T-cell (primary cell): ENCODE measurements at regions not wholly inside any gene's neighbourhood (a gene's known extent, or its start where the extent isn't known, plus 50 kb on each side); places are given as distances from the start of the nearest gene placed in this dataset.

Experiments
- ATAC-seq, 4 experiments: fragments of 200-7000 bp in 3 of 4; fragments of 150-1000 bp in 1 of 4; cut with Tn5 transposase; replicated peaks in 1 of 4; 1 replicate in 3 of 4; 2 replicates in 1 of 4; pipeline ENCODE4 v1.10.0; 2021; ENCODE audit warnings: moderate library complexity in 3 of 4, mild to moderate bottlenecking in 2 of 4, moderate number of reproducible peaks in 1 of 4
- CTCF ChIA-PET, 2 donors: fragments of 300-600 bp; sonication (Branson Sonifier 250); formaldehyde crosslinking; loops; one replicate each; lab custom pipeline; 2022; ENCODE audit warnings: antibody characterized with exemption in 2 of 2; lab: Charles Lee
- POLR2A ChIA-PET, 2 donors: fragments of 300-600 bp; sonication (Branson Sonifier 250); formaldehyde crosslinking; loops; one replicate each; lab custom pipeline; 2022; ENCODE audit warnings: antibody characterized with exemption in 2 of 2; lab: Charles Lee
- DNase-seq, 35 experiments: peaks; one replicate each; pipeline versions ENCODE4 v3.0.0 to v3.0.0-alpha.2; 2013 to 2023
- H3K27ac ChIP-seq: one replicate; pipeline ENCODE4 v1.5.1; 2013; ENCODE audit warnings: low read length
- H3K27me3 ChIP-seq, 2 experiments: replicated peaks in 1 of 2; 1 replicate in 1 of 2; 2 replicates in 1 of 2; pipeline versions ENCODE4 v1.6.1 to v1.7.0; 2013; ENCODE audit warnings: low read length in 1 of 2, mixed read lengths in 1 of 2; ENCODE audit not compliant: control insufficient read depth in 2 of 2, insufficient read depth in 2 of 2; ENCODE audit errors: extremely low read depth in 1 of 2
- H3K36me3 ChIP-seq, 2 donors: 1 replicate in 1 of 2; 2 replicates in 1 of 2; pipeline versions ENCODE4 v1.6.1 to v1.7.0; 2013; ENCODE audit warnings: low read length in 1 of 2; ENCODE audit not compliant: control insufficient read depth in 2 of 2, insufficient read depth in 1 of 2; ENCODE audit errors: extremely low read depth in 1 of 2
- H3K4me1 ChIP-seq, 2 experiments: 1 replicate in 1 of 2; 2 replicates in 1 of 2; pipeline versions ENCODE4 v1.6.1 to v1.7.0; 2013; ENCODE audit warnings: low read length in 2 of 2, mixed read lengths in 1 of 2; ENCODE audit not compliant: insufficient read depth in 2 of 2, control insufficient read depth in 1 of 2; ENCODE audit errors: extremely low read depth in 1 of 2
- H3K4me3 ChIP-seq, 2 donors: 1 replicate in 1 of 2; 2 replicates in 1 of 2; pipeline versions ENCODE4 v1.5.1 to v1.7.0; 2013; ENCODE audit warnings: mild to moderate bottlenecking in 2 of 2, low read length in 1 of 2, moderate library complexity in 1 of 2; ENCODE audit not compliant: control insufficient read depth in 1 of 2; ENCODE audit errors: extremely low read depth in 1 of 2
- H3K9me3 ChIP-seq: 2 replicates; pipeline ENCODE4 v1.7.0; 2013
- H3K27ac Mint-ChIP-seq, 2 donors: one replicate each; pipeline ENCODE4 v1.8.0; 2020 to 2021; ENCODE audit warnings: mild to moderate bottlenecking in 2 of 2, mixed read lengths in 2 of 2
- H3K27me3 Mint-ChIP-seq, 2 donors: one replicate each; pipeline ENCODE4 v1.8.0; 2021 to 2022; ENCODE audit warnings: mixed read lengths in 2 of 2
- H3K36me3 Mint-ChIP-seq: one replicate; pipeline ENCODE4 v1.8.0; 2021; ENCODE audit warnings: mixed read lengths
- H3K4me1 Mint-ChIP-seq, 3 donors: one replicate each; pipeline ENCODE4 v1.8.0; 2020 to 2022; ENCODE audit warnings: mixed read lengths in 3 of 3, mild to moderate bottlenecking in 1 of 3
- H3K4me3 Mint-ChIP-seq, 3 donors: one replicate each; pipeline ENCODE4 v1.8.0; 2020 to 2022; ENCODE audit warnings: mild to moderate bottlenecking in 3 of 3, mixed read lengths in 3 of 3, moderate library complexity in 3 of 3
- H3K9me3 Mint-ChIP-seq, 3 donors: one replicate each; pipeline ENCODE4 v1.8.0; 2020 to 2022; ENCODE audit warnings: mixed read lengths in 3 of 3
- WGBS: methylation state at CpG from one replicate; pipeline ENCODE4 v1.1.5; 2013; ENCODE audit warnings: missing lambda C conversion rate; ENCODE audit not compliant: insufficient coverage; 5-methylcytosine and 5-hydroxymethylcytosine counted together

- no peaks in the 10 kb centered on the region for H3K36me3 ChIP-seq
- CTCF ChIA-PET = no interaction called here
- H3K4me3 Mint-ChIP-seq = no peak overlapping the region
- no peaks in the 10 kb centered on the region for H3K9me3 Mint-ChIP-seq
- no peak overlapping the region for H3K27ac ChIP-seq
- peaks cover 0 to 8% of the 10 kb centered on the region in 2 donors for H3K27me3 Mint-ChIP-seq
- no peaks in the 10 kb centered on the region for H3K4me1 Mint-ChIP-seq
- no peak overlapping the region for H3K27ac Mint-ChIP-seq
- ATAC-seq = no peak
- H3K9me3 ChIP-seq = no peaks in the 10 kb centered on the region
- DNase-seq = no peak
- no CpG with 5 or more reads among the region's 2 CpGs for WGBS
- no peaks in the 10 kb centered on the region for H3K36me3 Mint-ChIP-seq
- no peaks in the 10 kb centered on the region for H3K4me1 ChIP-seq
- no peak overlapping the region for H3K4me3 ChIP-seq
- H3K27me3 ChIP-seq = no peaks in the 10 kb centered on the region
- POLR2A ChIA-PET = no interaction called here
Observed at GRCh38 chrX:139026406-139026805, 314.9 kb upstream of the FGF13 start.

- H3K9me3 ChIP-seq = no peaks in the 10 kb centered on the region
- Mint-ChIP-seq H3K27ac (no peak overlapping the region), H3K27me3 (peaks cover 0 to 8% of the 10 kb centered on the region in 2 donors), H3K9me3 (no peaks in the 10 kb centered on the region), H3K36me3 (no peaks in the 10 kb centered on the region), H3K4me3 (no peak overlapping the region), H3K4me1 (no peaks in the 10 kb centered on the region)
- CTCF ChIA-PET = no interaction called here
- H3K27ac ChIP-seq = no peak overlapping the region
- POLR2A ChIA-PET = no interaction called here
- H3K4me1 ChIP-seq = no peaks in the 10 kb centered on the region
- H3K36me3 ChIP-seq = no peaks in the 10 kb centered on the region
- no peak for DNase-seq
- no peak for ATAC-seq
- H3K4me3 ChIP-seq = no peak overlapping the region
- no peaks in the 10 kb centered on the region for H3K27me3 ChIP-seq
Observed at GRCh38 chrX:139025816-139026215, 314.3 kb upstream of the FGF13 start.

GRCh38 chrX:139023531-139023930 lies 312.0 kb upstream of the FGF13 start:
- ATAC-seq (no peak), DNase-seq (no peak)
- Histone ChIP-seq H3K4me1 (no peaks in the 10 kb centered on the region), H3K27me3 (no peaks in the 10 kb centered on the region), H3K9me3 (no peaks in the 10 kb centered on the region), H3K4me3 (no peak overlapping the region), H3K27ac (no peak overlapping the region), H3K36me3 (no peaks in the 10 kb centered on the region)
- WGBS = no CpG with 5 or more reads among the region's 3 CpGs
- Mint-ChIP-seq H3K27ac (no peak overlapping the region), H3K9me3 (no peaks in the 10 kb centered on the region), H3K36me3 (no peaks in the 10 kb centered on the region), H3K27me3 (peaks cover 0 to 4% of the 10 kb centered on the region in 2 donors), H3K4me1 (no peaks in the 10 kb centered on the region), H3K4me3 (no peak overlapping the region)
- POLR2A ChIA-PET = no interaction called here
- CTCF ChIA-PET = no interaction called here

DNA sequence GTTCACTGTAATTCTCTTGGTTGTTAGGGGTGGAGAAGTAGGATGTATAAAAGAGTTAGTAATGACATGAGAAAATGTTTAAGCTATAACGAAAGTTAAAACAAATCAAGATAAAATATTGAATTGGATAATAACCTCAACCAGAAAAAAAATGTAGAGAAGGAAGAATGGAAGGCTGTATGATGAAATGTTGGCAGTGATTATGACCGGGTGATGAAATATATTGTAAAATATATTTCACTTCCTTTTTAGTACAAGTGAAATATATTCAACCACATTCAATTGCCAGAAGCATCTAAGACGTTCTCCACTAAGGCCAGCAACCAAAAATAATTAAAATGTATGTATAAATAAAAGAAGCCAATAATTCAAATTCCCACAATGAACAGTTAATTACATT lies 309.3 kb upstream of the FGF13 start:
- Mint-ChIP-seq H3K4me1 (no peaks in the 10 kb centered on the region), H3K27me3 (peaks cover 0 to 4% of the 10 kb centered on the region in 2 donors), H3K4me3 (no peak overlapping the region), H3K27ac (no peak overlapping the region), H3K36me3 (no peaks in the 10 kb centered on the region), H3K9me3 (peaks cover 0 to 5% (median 4%) of the 10 kb centered on the region in 3 donors)
- DNase-seq (no peak), ATAC-seq (no peak)
- H3K4me3 ChIP-seq = no peak overlapping the region
- H3K4me1 ChIP-seq = no peaks in the 10 kb centered on the region
- no peaks in the 10 kb centered on the region for H3K27me3 ChIP-seq
- WGBS = no CpG with 5 or more reads among the region's 3 CpGs
- POLR2A ChIA-PET = interaction anchor here in 1 of 2 donors (0.6 kb wide), 1 partner anchor 37 kb away, joined by 3 read pairs; no protein-coding TSS in a partner anchor
- CTCF ChIA-PET = no interaction called here
- no peak overlapping the region for H3K27ac ChIP-seq
- no peaks in the 10 kb centered on the region for H3K9me3 ChIP-seq
- H3K36me3 ChIP-seq = no peaks in the 10 kb centered on the region

- Mint-ChIP-seq H3K36me3 (no peaks in the 10 kb centered on the region), H3K4me1 (no peaks in the 10 kb centered on the region), H3K27ac (no peak overlapping the region), H3K4me3 (no peak overlapping the region), H3K27me3 (peaks cover 0 to 4% of the 10 kb centered on the region in 2 donors), H3K9me3 (peaks cover 4 to 10% (median 8%) of the 10 kb centered on the region in 3 donors)
- DNase-seq = no peak
- H3K4me1 ChIP-seq = no peaks in the 10 kb centered on the region
- ChIA-PET CTCF (no interaction called here), POLR2A (no interaction called here)
- no peaks in the 10 kb centered on the region for H3K9me3 ChIP-seq
- H3K36me3 ChIP-seq = no peaks in the 10 kb centered on the region
- no peak overlapping the region for H3K27ac ChIP-seq
- no peak overlapping the region for H3K4me3 ChIP-seq
- no peak for ATAC-seq
- H3K27me3 ChIP-seq = no peaks in the 10 kb centered on the region
- 100% methylated on average over 1 of the region's 2 CpGs for WGBS
Observed at GRCh38 chrX:139018436-139018835, 306.9 kb upstream of the FGF13 start.

- no CpG with 5 or more reads among the region's 1 CpG for WGBS
- H3K36me3 Mint-ChIP-seq = no peaks in the 10 kb centered on the region
- H3K4me3 ChIP-seq = no peak overlapping the region
- H3K27me3 Mint-ChIP-seq = no peaks in the 10 kb centered on the region
- no peak for ATAC-seq
- POLR2A ChIA-PET = no interaction called here
- no peak overlapping the region for H3K4me3 Mint-ChIP-seq
- no peak for DNase-seq
- no peak overlapping the region for H3K27ac Mint-ChIP-seq
- peaks cover 4 to 18% (median 11%) of the 10 kb centered on the region in 3 donors for H3K9me3 Mint-ChIP-seq
- H3K27ac ChIP-seq = no peak overlapping the region
- no peaks in the 10 kb centered on the region for H3K36me3 ChIP-seq
- CTCF ChIA-PET = no interaction called here
- H3K27me3 ChIP-seq = no peaks in the 10 kb centered on the region
- H3K9me3 ChIP-seq = no peaks in the 10 kb centered on the region
- no peaks in the 10 kb centered on the region for H3K4me1 ChIP-seq
- H3K4me1 Mint-ChIP-seq = no peaks in the 10 kb centered on the region
Observed at GRCh38 chrX:139015627-139016026, 304.1 kb upstream of the FGF13 start.

- H3K9me3 ChIP-seq = no peaks in the 10 kb centered on the region
- Mint-ChIP-seq H3K4me3 (no peak overlapping the region), H3K27me3 (no peaks in the 10 kb centered on the region), H3K36me3 (no peaks in the 10 kb centered on the region), H3K27ac (no peak overlapping the region), H3K4me1 (no peaks in the 10 kb centered on the region), H3K9me3 (peaks cover 3 to 8% (median 6%) of the 10 kb centered on the region in 3 donors)
- ChIA-PET POLR2A (no interaction called here), CTCF (no interaction called here)
- no peaks in the 10 kb centered on the region for H3K27me3 ChIP-seq
- DNase-seq (no peak), ATAC-seq (no peak)
- WGBS = no CpG with 5 or more reads among the region's 4 CpGs
- no peak overlapping the region for H3K27ac ChIP-seq
- no peak overlapping the region for H3K4me3 ChIP-seq
- no peaks in the 10 kb centered on the region for H3K4me1 ChIP-seq
- H3K36me3 ChIP-seq = no peaks in the 10 kb centered on the region
Observed at GRCh38 chrX:139008185-139008584, 296.7 kb upstream of the FGF13 start.
